Neural progenitor cell (in vitro differentiated cells): ENCODE measurements at regions not wholly inside any gene's neighbourhood (a gene's known extent, or its start where the extent isn't known, plus 50 kb on each side); places are given as distances from the start of the nearest gene placed in this dataset.

Source experiments
- CTCF ChIP-seq: fragments of 200-600 bp; sonication (generic); IDR thresholded peaks from 2 replicates; pipeline ENCODE4 v1.5.1; 2017; ENCODE audit warnings: antibody characterized with exemption, mild to moderate bottlenecking
- EZH2 ChIP-seq: fragments of 200-600 bp; sonication (generic); IDR thresholded peaks from 2 replicates; pipeline ENCODE4 v1.6.1; 2017; ENCODE audit warnings: antibody characterized with exemption, mild to moderate bottlenecking, moderate library complexity
- EZH2phosphoT487 ChIP-seq: fragments of 200-600 bp; sonication (generic); IDR thresholded peaks from 2 replicates; pipeline ENCODE4 v1.6.1; 2017; ENCODE audit warnings: antibody characterized with exemption

- TF ChIP-seq EZH2 (no peak), CTCF (no peak), EZH2phosphoT487 (no peak)
These were observed 104.2 kb upstream of the AGAP1 start for GRCh38 chr2:235389626-235390025.
